ENCODE measurements at regions not wholly inside any gene's neighbourhood (a gene's known extent, or its start where the extent isn't known, plus 50 kb on each side); places are given as distances from the start of the nearest gene placed in this dataset.

- DNase-seq (ENCODE audit: low spot score in 2 of 2): no peak
- Mint-ChIP-seq H3K4me1 (no peaks in the 10 kb centered on the region), H3K27me3 (peaks cover 11% of the 10 kb centered on the region), H3K4me3 (no peak overlapping the region), H3K9me3 (peaks cover 6% of the 10 kb centered on the region), H3K27ac (ENCODE audit: low read depth) (no peak overlapping the region), H3K36me3 (ENCODE audit: insufficient read depth) (peaks cover 1% of the 10 kb centered on the region)
- ATAC-seq (replicated peaks; ENCODE audit: extremely low read depth, poor library complexity, severe bottlenecking): no peak
These were observed 367.0 kb downstream of the FOXL1 start for GRCh38 chr16:86945166-86945900.

- DNase-seq (ENCODE audit: low spot score in 2 of 2) (no peak), ATAC-seq (replicated peaks; ENCODE audit: extremely low read depth, poor library complexity, severe bottlenecking) (no peak)
- Mint-ChIP-seq H3K27me3 (peaks cover 11% of the 10 kb centered on the region), H3K4me3 (no peak overlapping the region), H3K4me1 (no peaks in the 10 kb centered on the region), H3K9me3 (peaks cover 6% of the 10 kb centered on the region), H3K36me3 (ENCODE audit: insufficient read depth) (peaks cover 1% of the 10 kb centered on the region), H3K27ac (ENCODE audit: low read depth) (no peak overlapping the region)
These were observed 368.0 kb downstream of the FOXL1 start for GRCh38 chr16:86946396-86946795.

GRCh38 chr16:86946981-86947380 is 368.6 kb downstream of the FOXL1 start:
- Mint-ChIP-seq H3K9me3 (peaks cover 6% of the 10 kb centered on the region), H3K27me3 (peaks cover 11% of the 10 kb centered on the region), H3K4me1 (no peaks in the 10 kb centered on the region)

GRCh38 chr16:86948046-86948445 is 369.1 kb downstream of the C16orf95 start:
- Mint-ChIP-seq H3K27ac (ENCODE audit: low read depth) (no peak overlapping the region), H3K36me3 (ENCODE audit: insufficient read depth) (no peaks in the 10 kb centered on the region), H3K4me1 (no peaks in the 10 kb centered on the region), H3K27me3 (peaks cover 11% of the 10 kb centered on the region), H3K9me3 (peaks cover 6% of the 10 kb centered on the region), H3K4me3 (no peak overlapping the region)
- DNase-seq (ENCODE audit: low spot score in 2 of 2) (no peak), ATAC-seq (replicated peaks; ENCODE audit: extremely low read depth, poor library complexity, severe bottlenecking) (no peak)

More at GRCh38 chr16:86946981-86947380, 368.6 kb downstream of the FOXL1 start:
- ATAC-seq (replicated peaks; ENCODE audit: extremely low read depth, poor library complexity, severe bottlenecking): no peak
- no peak overlapping the region for H3K4me3 Mint-ChIP-seq
- no peak for DNase-seq (ENCODE audit: low spot score in 2 of 2)
- no peak overlapping the region for H3K27ac Mint-ChIP-seq (ENCODE audit: low read depth)
- peaks cover 1% of the 10 kb centered on the region for H3K36me3 Mint-ChIP-seq (ENCODE audit: insufficient read depth)

DNA sequence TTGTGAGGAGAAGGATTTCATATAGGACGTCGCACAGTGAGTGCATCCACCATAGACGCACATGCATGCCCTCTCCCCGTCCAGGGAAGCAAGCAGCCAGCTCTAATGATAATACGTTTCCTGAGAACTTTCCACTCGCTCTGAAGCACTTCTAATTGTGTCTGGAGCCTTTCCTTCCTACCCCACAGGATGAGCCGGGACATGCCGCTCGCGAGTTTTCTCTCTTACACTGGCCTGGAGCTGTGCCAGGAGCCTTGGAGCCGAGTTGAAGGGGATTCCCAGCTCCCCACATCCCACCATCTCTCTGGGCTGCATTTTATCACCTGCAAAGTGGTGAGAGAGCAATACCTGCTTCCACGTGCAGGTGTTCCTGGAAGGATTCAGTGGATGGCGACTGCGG is 368.1 kb downstream of the C16orf95 start:
- Mint-ChIP-seq H3K27me3 (peaks cover 5% of the 10 kb centered on the region), H3K4me1 (no peaks in the 10 kb centered on the region), H3K4me3 (no peak overlapping the region), H3K27ac (ENCODE audit: low read depth) (no peak overlapping the region), H3K9me3 (peaks cover under 1% of the 10 kb centered on the region), H3K36me3 (ENCODE audit: insufficient read depth) (no peaks in the 10 kb centered on the region)
- DNase-seq (ENCODE audit: low spot score in 2 of 2): no peak
- no peak for ATAC-seq (replicated peaks; ENCODE audit: extremely low read depth, poor library complexity, severe bottlenecking)

GRCh38 chr16:86949630-86950029 is 367.6 kb downstream of the C16orf95 start:
- ATAC-seq (replicated peaks; ENCODE audit: extremely low read depth, poor library complexity, severe bottlenecking) (no peak), DNase-seq (ENCODE audit: low spot score in 2 of 2) (no peak)
- H3K4me3 Mint-ChIP-seq: no peak overlapping the region
- no peaks in the 10 kb centered on the region for H3K27me3 Mint-ChIP-seq
- H3K27ac Mint-ChIP-seq (ENCODE audit: low read depth): no peak overlapping the region
- H3K36me3 Mint-ChIP-seq (ENCODE audit: insufficient read depth): no peaks in the 10 kb centered on the region
- H3K4me1 Mint-ChIP-seq: no peaks in the 10 kb centered on the region
- H3K9me3 Mint-ChIP-seq: no peaks in the 10 kb centered on the region

DNA sequence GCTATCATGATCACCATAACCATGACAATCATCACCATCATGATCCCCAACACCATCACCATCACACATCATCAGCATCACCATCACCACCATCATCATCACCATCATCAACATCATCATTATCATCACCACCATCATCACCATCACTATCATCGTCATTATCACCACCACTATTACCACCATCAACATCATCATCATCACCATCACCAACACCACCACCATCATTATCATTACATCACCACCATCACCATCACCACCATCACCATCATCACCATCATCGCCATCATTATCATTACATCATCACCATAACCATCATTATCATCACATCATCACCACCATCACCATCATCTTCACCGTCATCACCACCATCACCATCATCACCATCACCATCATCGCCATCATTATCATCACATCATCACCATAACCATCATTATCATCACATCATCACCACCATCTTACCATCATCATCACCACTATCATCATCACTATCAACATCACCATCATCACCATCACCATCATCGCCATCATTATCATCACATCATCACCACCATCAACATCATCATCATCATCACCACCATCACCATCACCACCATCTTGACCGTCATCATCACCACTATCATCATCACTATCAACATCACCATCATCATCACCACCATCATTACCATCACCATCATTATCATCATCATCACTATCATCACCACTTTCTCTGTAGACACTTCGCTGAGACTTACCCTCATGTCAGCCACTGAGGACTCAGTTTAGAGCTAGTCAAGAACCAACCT is 366.0 kb downstream of the C16orf95 start:
- Mint-ChIP-seq H3K27me3 (no peaks in the 10 kb centered on the region), H3K9me3 (no peaks in the 10 kb centered on the region)

DNA sequence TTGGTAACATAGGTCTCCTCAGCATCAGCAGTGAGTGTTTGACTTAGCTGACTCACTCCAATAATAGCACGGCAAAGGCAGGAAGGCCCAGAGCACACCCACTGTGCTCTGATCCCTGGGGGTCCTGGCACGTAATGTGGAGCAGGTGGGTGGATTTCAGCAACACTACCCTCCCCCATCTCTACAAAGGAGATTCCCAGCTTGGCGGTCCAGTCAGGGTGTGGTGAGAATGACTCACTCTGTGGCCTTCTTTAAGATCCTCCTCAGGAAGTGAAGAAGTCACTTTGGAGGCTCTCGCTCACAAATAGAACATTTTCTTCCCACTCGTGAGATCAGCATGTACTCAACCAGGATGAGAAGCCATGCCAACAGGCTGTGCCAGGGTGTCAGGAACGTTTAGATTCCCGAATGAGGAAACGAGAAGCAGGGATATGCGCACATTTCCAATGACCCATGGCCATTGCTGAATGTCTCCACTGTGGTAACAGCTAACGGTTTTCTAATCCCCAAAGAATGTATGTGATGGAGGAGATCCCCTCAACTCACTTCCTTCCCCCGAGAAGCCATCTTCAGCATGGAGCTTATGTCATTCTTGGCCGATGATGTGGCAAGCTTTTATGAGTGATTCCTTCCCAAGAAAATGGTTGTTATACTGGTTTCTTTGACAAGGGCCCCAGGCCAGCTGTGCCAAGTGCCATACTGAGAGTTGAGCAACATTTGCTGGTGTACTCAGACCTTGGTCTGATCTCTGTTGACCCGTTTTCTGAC is 365.2 kb downstream of the C16orf95 start:
- no peak for ATAC-seq (replicated peaks; ENCODE audit: extremely low read depth, poor library complexity, severe bottlenecking)
- H3K27me3 Mint-ChIP-seq: no peaks in the 10 kb centered on the region
- DNase-seq (ENCODE audit: low spot score in 2 of 2): no peak
- H3K4me1 Mint-ChIP-seq: no peaks in the 10 kb centered on the region
- no peak overlapping the region for H3K27ac Mint-ChIP-seq (ENCODE audit: low read depth)
- no peaks in the 10 kb centered on the region for H3K9me3 Mint-ChIP-seq
- no peaks in the 10 kb centered on the region for H3K36me3 Mint-ChIP-seq (ENCODE audit: insufficient read depth)
- H3K4me3 Mint-ChIP-seq: no peak overlapping the region

More for the DNA sequence above, 366.0 kb downstream of the C16orf95 start:
- H3K27ac Mint-ChIP-seq (ENCODE audit: low read depth): no peak overlapping the region
- H3K4me3 Mint-ChIP-seq: no peak overlapping the region
- no peak for DNase-seq (ENCODE audit: low spot score in 2 of 2)
- no peak for ATAC-seq (replicated peaks; ENCODE audit: extremely low read depth, poor library complexity, severe bottlenecking)
- no peaks in the 10 kb centered on the region for H3K4me1 Mint-ChIP-seq
- no peaks in the 10 kb centered on the region for H3K36me3 Mint-ChIP-seq (ENCODE audit: insufficient read depth)

DNA sequence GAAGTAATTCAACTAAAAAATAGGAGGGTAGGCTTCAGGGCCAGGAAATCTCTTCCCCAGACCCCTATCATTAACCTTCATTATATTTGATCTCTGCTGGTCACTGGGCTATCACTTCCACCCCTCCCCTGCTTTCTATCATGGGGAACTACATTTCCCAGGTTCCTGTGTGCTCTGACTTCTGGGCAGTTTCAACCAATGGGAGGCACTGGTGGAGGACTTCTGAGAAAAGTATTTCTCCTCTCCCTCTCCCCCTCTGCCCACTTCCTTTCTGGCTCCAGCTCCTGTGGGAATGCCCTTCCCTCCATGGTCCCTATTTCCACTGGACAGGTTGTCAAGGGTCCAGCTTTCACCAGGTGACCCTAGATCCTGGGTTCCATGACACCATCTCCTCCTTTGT is 364.4 kb downstream of the C16orf95 start:
- Mint-ChIP-seq H3K4me1 (no peaks in the 10 kb centered on the region), H3K4me3 (no peak overlapping the region)

DNA sequence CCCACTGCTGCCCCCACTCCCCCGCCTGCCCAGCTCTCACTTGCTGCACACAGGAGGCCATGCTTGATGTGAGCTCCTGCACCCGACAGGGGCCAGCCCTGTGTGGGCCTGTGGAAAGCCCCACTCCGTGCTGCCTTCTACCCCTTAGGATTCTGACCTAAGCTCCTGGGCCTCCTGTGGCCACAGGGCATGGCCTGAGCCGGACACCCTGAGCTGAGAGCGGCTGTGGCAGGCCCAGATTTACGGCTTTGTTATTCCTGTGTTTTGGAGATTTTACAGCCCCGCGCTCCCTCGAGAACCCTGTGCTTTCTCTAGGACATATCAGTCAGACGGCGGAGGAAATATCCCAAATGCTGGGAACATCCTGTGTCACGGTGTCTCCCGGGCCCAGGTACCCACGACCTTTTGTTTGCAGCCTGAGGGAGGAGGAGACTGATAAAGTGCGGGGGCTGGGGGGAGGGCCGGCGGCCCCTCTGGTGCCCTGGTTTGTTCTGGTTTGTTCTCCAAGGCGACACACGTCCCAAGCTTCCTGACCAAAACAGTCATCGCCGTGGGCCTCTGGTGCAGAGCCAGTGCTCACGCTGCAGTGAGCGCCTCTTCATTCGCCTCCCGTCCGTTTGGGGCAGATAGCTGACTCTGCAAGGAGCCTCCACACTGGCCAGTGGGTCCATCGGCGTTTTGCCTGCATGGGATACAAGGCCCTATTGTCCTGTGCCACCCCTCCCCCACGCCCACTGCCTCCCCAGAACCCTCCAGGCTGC is 363.4 kb downstream of the C16orf95 start:
- no peaks in the 10 kb centered on the region for H3K4me1 Mint-ChIP-seq
- DNase-seq (ENCODE audit: low spot score in 2 of 2) (no peak), ATAC-seq (replicated peaks; ENCODE audit: extremely low read depth, poor library complexity, severe bottlenecking) (no peak)
- H3K4me3 Mint-ChIP-seq: no peak overlapping the region
- H3K27ac Mint-ChIP-seq (ENCODE audit: low read depth): no peak overlapping the region
- H3K36me3 Mint-ChIP-seq (ENCODE audit: insufficient read depth): no peaks in the 10 kb centered on the region
- H3K9me3 Mint-ChIP-seq: no peaks in the 10 kb centered on the region
- H3K27me3 Mint-ChIP-seq: peaks cover 7% of the 10 kb centered on the region

More for the DNA sequence above, 364.4 kb downstream of the C16orf95 start:
- H3K36me3 Mint-ChIP-seq (ENCODE audit: insufficient read depth): no peaks in the 10 kb centered on the region
- ATAC-seq (replicated peaks; ENCODE audit: extremely low read depth, poor library complexity, severe bottlenecking) (no peak), DNase-seq (ENCODE audit: low spot score in 2 of 2) (no peak)
- H3K9me3 Mint-ChIP-seq: no peaks in the 10 kb centered on the region
- H3K27ac Mint-ChIP-seq (ENCODE audit: low read depth): no peak overlapping the region
- no peaks in the 10 kb centered on the region for H3K27me3 Mint-ChIP-seq

GRCh38 chr16:86955136-86955855 is 361.9 kb downstream of the C16orf95 start:
- Mint-ChIP-seq H3K27me3 (peaks cover 22% of the 10 kb centered on the region), H3K4me3 (no peak overlapping the region), H3K36me3 (ENCODE audit: insufficient read depth) (no peaks in the 10 kb centered on the region), H3K9me3 (no peaks in the 10 kb centered on the region), H3K27ac (ENCODE audit: low read depth) (no peak overlapping the region), H3K4me1 (no peaks in the 10 kb centered on the region)
- ATAC-seq (replicated peaks; ENCODE audit: extremely low read depth, poor library complexity, severe bottlenecking) (no peak), DNase-seq (ENCODE audit: low spot score in 2 of 2) (no peak)
